ENCODE measurements at regions not wholly inside any gene's neighbourhood (a gene's known extent, or its start where the extent isn't known, plus 50 kb on each side); places are given as distances from the start of the nearest gene placed in this dataset.

DNA sequence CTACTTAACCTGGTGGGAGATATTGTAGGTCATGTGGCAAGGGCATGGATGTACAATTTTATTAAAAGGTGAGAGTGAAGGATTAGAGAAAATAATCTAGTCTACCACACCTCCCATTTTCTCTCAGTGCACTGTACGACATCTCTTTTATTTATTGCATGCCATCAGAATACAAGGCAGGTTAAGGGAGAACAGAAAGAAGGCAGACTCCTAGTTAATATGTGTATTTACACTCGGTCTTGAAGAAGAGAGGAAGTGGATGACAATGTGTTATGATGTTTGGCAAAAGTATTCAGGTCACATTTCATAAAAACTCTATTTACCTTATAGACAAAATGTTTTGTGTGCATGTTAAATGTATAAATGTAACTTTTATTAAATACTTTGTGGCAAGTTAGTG is 306.1 kb downstream of the CTH start:
- no peak for TF ChIP-seq MAX (IDR thresholded peaks at IDR 0.05)
- no peak for TF ChIP-seq EGR1 (IDR thresholded peaks at IDR 0.05)
- TF ChIP-seq TAF1 (IDR thresholded peaks at IDR 0.05; ENCODE audit: low read depth), result no peak
- TF ChIP-seq RAD21 (IDR thresholded peaks at IDR 0.05; ENCODE audit: low read depth), result no peak
- TF ChIP-seq CEBPB (IDR thresholded peaks at IDR 0.05), result no peak
- TF ChIP-seq, protein P1, sequence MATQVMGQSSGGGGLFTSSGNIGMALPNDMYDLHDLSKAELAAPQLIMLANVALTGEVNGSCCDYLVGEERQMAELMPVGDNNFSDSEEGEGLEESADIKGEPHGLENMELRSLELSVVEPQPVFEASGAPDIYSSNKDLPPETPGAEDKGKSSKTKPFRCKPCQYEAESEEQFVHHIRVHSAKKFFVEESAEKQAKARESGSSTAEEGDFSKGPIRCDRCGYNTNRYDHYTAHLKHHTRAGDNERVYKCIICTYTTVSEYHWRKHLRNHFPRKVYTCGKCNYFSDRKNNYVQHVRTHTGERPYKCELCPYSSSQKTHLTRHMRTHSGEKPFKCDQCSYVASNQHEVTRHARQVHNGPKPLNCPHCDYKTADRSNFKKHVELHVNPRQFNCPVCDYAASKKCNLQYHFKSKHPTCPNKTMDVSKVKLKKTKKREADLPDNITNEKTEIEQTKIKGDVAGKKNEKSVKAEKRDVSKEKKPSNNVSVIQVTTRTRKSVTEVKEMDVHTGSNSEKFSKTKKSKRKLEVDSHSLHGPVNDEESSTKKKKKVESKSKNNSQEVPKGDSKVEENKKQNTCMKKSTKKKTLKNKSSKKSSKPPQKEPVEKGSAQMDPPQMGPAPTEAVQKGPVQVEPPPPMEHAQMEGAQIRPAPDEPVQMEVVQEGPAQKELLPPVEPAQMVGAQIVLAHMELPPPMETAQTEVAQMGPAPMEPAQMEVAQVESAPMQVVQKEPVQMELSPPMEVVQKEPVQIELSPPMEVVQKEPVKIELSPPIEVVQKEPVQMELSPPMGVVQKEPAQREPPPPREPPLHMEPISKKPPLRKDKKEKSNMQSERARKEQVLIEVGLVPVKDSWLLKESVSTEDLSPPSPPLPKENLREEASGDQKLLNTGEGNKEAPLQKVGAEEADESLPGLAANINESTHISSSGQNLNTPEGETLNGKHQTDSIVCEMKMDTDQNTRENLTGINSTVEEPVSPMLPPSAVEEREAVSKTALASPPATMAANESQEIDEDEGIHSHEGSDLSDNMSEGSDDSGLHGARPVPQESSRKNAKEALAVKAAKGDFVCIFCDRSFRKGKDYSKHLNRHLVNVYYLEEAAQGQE (IDR thresholded peaks at IDR 0.05; ENCODE audit: low read depth), result no peak
- TF ChIP-seq EP300 (IDR thresholded peaks at IDR 0.05; ENCODE audit: borderline replicate concordance), result no peak
- TF ChIP-seq TEAD4 (IDR thresholded peaks at IDR 0.05), result no peak
- TF ChIP-seq YY1 (IDR thresholded peaks at IDR 0.05; ENCODE audit: low read depth), result no peak
- TF ChIP-seq TCF12 (IDR thresholded peaks at IDR 0.05; ENCODE audit: low read depth), result no peak
- TF ChIP-seq NFIC (IDR thresholded peaks at IDR 0.05), result no peak
- no peak for TF ChIP-seq FOXM1 (IDR thresholded peaks at IDR 0.05; ENCODE audit: borderline replicate concordance, low read depth)
- TF ChIP-seq, protein P2, sequence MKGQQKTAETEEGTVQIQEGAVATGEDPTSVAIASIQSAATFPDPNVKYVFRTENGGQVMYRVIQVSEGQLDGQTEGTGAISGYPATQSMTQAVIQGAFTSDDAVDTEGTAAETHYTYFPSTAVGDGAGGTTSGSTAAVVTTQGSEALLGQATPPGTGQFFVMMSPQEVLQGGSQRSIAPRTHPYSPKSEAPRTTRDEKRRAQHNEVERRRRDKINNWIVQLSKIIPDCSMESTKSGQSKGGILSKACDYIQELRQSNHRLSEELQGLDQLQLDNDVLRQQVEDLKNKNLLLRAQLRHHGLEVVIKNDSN (IDR thresholded peaks at IDR 0.05), result no peak
- no peak for TF ChIP-seq ZBTB7A (IDR thresholded peaks at IDR 0.05; ENCODE audit: low read depth)
